OCI-LY1 (cell line): ENCODE measurements at regions not wholly inside any gene's neighbourhood (a gene's known extent, or its start where the extent isn't known, plus 50 kb on each side); places are given as distances from the start of the nearest gene placed in this dataset.

Experiments
- CTCF ChIP-seq: fragments of 200-600 bp; sonication (generic), shearing (Covaris generic); IDR thresholded peaks from 2 replicates; pipeline ENCODE4 v1.5.1; 2017; ENCODE audit warnings: mild to moderate bottlenecking, antibody characterized with exemption, low read length, moderate library complexity, mixed read lengths
- EZH2 ChIP-seq: fragments of 200-600 bp; sonication (generic), shearing (Covaris generic); IDR thresholded peaks from 2 replicates; pipeline ENCODE4 v1.8.0; 2017; ENCODE audit warnings: borderline replicate concordance, mixed run types, mild to moderate bottlenecking, antibody characterized with exemption, low read length, moderate library complexity, mixed read lengths

GRCh38 chr4:115428455-115428854, 315.0 kb upstream of the NDST4 start:
- no peak for TF ChIP-seq EZH2
- no peak for TF ChIP-seq CTCF
